GM12878 (cell line): ENCODE measurements at regions not wholly inside any gene's neighbourhood (a gene's known extent, or its start where the extent isn't known, plus 50 kb on each side); places are given as distances from the start of the nearest gene placed in this dataset.

Experiments
- BHLHE40 ChIP-seq, 2 experiments: fragments of 450-650 bp in 1 of 2; IDR thresholded peaks; 2 replicates each; pipeline ENCODE4 v1.6.1; 2011 to 2017; ENCODE audit warnings: low read depth in 2 of 2, borderline replicate concordance in 1 of 2, improper control_type of control experiment in 1 of 2, low read length in 1 of 2, mild to moderate bottlenecking in 1 of 2
- IKZF1 ChIP-seq: fragments of 450-650 bp; conservative IDR thresholded peaks from 2 replicates; pipeline ENCODE4 v1.6.1; 2017; ENCODE audit warnings: antibody characterized with exemption, mild to moderate bottlenecking
- IKZF2 ChIP-seq, 2 experiments: fragments of 450-650 bp; IDR thresholded peaks; 2 replicates each; pipeline ENCODE4 v1.6.1; 2017; ENCODE audit warnings: mild to moderate bottlenecking in 2 of 2, moderate library complexity in 2 of 2
- KAT2A ChIP-seq: conservative IDR thresholded peaks from 2 replicates; pipeline ENCODE4 v1.6.1; 2011; ENCODE audit warnings: low read depth, low read length; ENCODE audit not compliant: control insufficient read depth
- MEF2A ChIP-seq: IDR thresholded peaks from 2 replicates; pipeline ENCODE4 v1.6.1; 2011; ENCODE audit warnings: low read depth, mild to moderate bottlenecking, low read length, moderate library complexity; ENCODE audit not compliant: insufficient read depth
- NR2C2 ChIP-seq: IDR thresholded peaks from 2 replicates; pipeline ENCODE4 v1.6.1; 2011; ENCODE audit warnings: borderline replicate concordance, low read depth; ENCODE audit not compliant: control insufficient read depth, insufficient read length
- PML ChIP-seq: IDR thresholded peaks from 2 replicates; pipeline ENCODE4 v1.6.1; 2012; ENCODE audit warnings: low read length, inconsistent platforms
- RB1 ChIP-seq: fragments of 450-650 bp; formaldehyde crosslinking; IDR thresholded peaks from 2 replicates; pipeline ENCODE4 v1.6.1; 2017; ENCODE audit warnings: mild to moderate bottlenecking, borderline replicate concordance
- STAT1 ChIP-seq: fragments of 450-650 bp; conservative IDR thresholded peaks from 2 replicates; pipeline ENCODE4 v1.6.1; 2014; ENCODE audit warnings: antibody characterized with exemption, mild to moderate bottlenecking
- ZNF274 ChIP-seq: IDR thresholded peaks from one replicate; pipeline ENCODE4 v1.8.0; 2011; ENCODE audit not compliant: insufficient read length, insufficient read depth
- ZSCAN29 ChIP-seq: fragments of 450-650 bp; IDR thresholded peaks from 2 replicates; pipeline ENCODE4 v1.6.1; 2017; ENCODE audit warnings: mild to moderate bottlenecking, moderate library complexity
- TF ChIP-seq, protein P1 (sequence below): IDR thresholded peaks from 2 replicates; pipeline ENCODE4 v1.6.1; 2012; ENCODE audit warnings: improper control_type of control experiment, low read depth, low read length; ENCODE audit not compliant: insufficient replicate concordance
- TF ChIP-seq, protein P2 (sequence below): IDR thresholded peaks from 2 replicates; pipeline ENCODE4 v1.6.1; 2012; ENCODE audit warnings: low read depth, low read length, improper control_type of control experiment

- TF ChIP-seq MEF2A, result no peak
- no peak for TF ChIP-seq RB1
- TF ChIP-seq BHLHE40 (IDR thresholded peaks at IDR 0.05; ENCODE audit: borderline replicate concordance in 1 of 2, low read depth in 2 of 2, low read length in 1 of 2), result peak in 1 of 2 experiments; percentile 62; a peak in 2 of 4 replicates
- TF ChIP-seq, protein P1, sequence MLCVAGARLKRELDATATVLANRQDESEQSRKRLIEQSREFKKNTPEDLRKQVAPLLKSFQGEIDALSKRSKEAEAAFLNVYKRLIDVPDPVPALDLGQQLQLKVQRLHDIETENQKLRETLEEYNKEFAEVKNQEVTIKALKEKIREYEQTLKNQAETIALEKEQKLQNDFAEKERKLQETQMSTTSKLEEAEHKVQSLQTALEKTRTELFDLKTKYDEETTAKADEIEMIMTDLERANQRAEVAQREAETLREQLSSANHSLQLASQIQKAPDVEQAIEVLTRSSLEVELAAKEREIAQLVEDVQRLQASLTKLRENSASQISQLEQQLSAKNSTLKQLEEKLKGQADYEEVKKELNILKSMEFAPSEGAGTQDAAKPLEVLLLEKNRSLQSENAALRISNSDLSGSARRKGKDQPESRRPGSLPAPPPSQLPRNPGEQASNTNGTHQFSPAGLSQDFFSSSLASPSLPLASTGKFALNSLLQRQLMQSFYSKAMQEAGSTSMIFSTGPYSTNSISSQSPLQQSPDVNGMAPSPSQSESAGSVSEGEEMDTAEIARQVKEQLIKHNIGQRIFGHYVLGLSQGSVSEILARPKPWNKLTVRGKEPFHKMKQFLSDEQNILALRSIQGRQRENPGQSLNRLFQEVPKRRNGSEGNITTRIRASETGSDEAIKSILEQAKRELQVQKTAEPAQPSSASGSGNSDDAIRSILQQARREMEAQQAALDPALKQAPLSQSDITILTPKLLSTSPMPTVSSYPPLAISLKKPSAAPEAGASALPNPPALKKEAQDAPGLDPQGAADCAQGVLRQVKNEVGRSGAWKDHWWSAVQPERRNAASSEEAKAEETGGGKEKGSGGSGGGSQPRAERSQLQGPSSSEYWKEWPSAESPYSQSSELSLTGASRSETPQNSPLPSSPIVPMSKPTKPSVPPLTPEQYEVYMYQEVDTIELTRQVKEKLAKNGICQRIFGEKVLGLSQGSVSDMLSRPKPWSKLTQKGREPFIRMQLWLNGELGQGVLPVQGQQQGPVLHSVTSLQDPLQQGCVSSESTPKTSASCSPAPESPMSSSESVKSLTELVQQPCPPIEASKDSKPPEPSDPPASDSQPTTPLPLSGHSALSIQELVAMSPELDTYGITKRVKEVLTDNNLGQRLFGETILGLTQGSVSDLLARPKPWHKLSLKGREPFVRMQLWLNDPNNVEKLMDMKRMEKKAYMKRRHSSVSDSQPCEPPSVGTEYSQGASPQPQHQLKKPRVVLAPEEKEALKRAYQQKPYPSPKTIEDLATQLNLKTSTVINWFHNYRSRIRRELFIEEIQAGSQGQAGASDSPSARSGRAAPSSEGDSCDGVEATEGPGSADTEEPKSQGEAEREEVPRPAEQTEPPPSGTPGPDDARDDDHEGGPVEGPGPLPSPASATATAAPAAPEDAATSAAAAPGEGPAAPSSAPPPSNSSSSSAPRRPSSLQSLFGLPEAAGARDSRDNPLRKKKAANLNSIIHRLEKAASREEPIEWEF, result no peak
- no peak for TF ChIP-seq NR2C2
- TF ChIP-seq STAT1, result no peak
- TF ChIP-seq ZNF274, result no peak
- TF ChIP-seq IKZF2 (IDR thresholded peaks at IDR 0.05), result peak; percentile 76 to 77
- TF ChIP-seq, protein P2, sequence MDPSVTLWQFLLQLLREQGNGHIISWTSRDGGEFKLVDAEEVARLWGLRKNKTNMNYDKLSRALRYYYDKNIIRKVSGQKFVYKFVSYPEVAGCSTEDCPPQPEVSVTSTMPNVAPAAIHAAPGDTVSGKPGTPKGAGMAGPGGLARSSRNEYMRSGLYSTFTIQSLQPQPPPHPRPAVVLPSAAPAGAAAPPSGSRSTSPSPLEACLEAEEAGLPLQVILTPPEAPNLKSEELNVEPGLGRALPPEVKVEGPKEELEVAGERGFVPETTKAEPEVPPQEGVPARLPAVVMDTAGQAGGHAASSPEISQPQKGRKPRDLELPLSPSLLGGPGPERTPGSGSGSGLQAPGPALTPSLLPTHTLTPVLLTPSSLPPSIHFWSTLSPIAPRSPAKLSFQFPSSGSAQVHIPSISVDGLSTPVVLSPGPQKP, result no peak
- no peak for TF ChIP-seq PML
- TF ChIP-seq IKZF1, result peak; percentile 72
- TF ChIP-seq KAT2A, result no peak
- no peak for TF ChIP-seq ZSCAN29
These were observed 167.4 kb upstream of the RAB6C start (continued) for GRCh38 chr2:129812071-129812470.
